MV-4-11 (cell line): ENCODE measurements at regions not wholly inside any gene's neighbourhood (a gene's known extent, or its start where the extent isn't known, plus 50 kb on each side); places are given as distances from the start of the nearest gene placed in this dataset.
"Not testable (repeated sequence)": the region's sequence is repeated elsewhere in the genome, so short reads cannot be mapped to it uniquely, and the experiment has no call there.

Experiments used
- DNase-seq: peaks from one replicate; lab custom pipeline; 2025; lab: John Stamatoyannopoulos, UW

GRCh38 chr6:76982476-76983199 is 480.7 kb downstream of the HTR1B start:
- DNase-seq = no peak

- DNase-seq = no peak
These were observed 490.8 kb downstream of the HTR1B start for GRCh38 chr6:76972474-76972873.

- not testable (repeated sequence) for DNase-seq
These were observed 504.1 kb downstream of the HTR1B start for GRCh38 chr6:76959177-76959576.

GRCh38 chr6:76942203-76942966 is 520.9 kb downstream of the HTR1B start:
- no peak for DNase-seq

GRCh38 chr6:76940191-76940590 is 523.1 kb downstream of the HTR1B start:
- DNase-seq = no peak

- no peak for DNase-seq
These were observed 548.6 kb downstream of the HTR1B start for GRCh38 chr6:76914737-76915136.

GRCh38 chr6:76905541-76905940 is 557.8 kb downstream of the HTR1B start:
- not testable (repeated sequence) for DNase-seq

GRCh38 chr6:76892542-76892941 is 570.7 kb downstream of the HTR1B start:
- no peak for DNase-seq

GRCh38 chr6:76888351-76888750 is 574.9 kb downstream of the HTR1B start:
- no peak for DNase-seq

GRCh38 chr6:76886900-76887299 is 576.4 kb downstream of the HTR1B start:
- no peak for DNase-seq

GRCh38 chr6:76885861-76886301 is 577.4 kb downstream of the HTR1B start:
- DNase-seq = no peak

- no peak for DNase-seq
These were observed 581.9 kb downstream of the HTR1B start for GRCh38 chr6:76881414-76881813.

GRCh38 chr6:76876922-76877553 is 586.3 kb downstream of the HTR1B start:
- no peak for DNase-seq

GRCh38 chr6:76876430-76876829 is 586.9 kb downstream of the HTR1B start:
- DNase-seq = not testable (repeated sequence)

- no peak for DNase-seq
These were observed 596.1 kb downstream of the HTR1B start for GRCh38 chr6:76867182-76867581.

GRCh38 chr6:76866091-76866915 is 597.0 kb downstream of the HTR1B start:
- DNase-seq = no peak

GRCh38 chr6:76862936-76863335 is 600.4 kb downstream of the HTR1B start:
- DNase-seq = no peak

GRCh38 chr6:76861403-76861802 is 601.9 kb downstream of the HTR1B start:
- DNase-seq = no peak

- DNase-seq = no peak
These were observed 607.2 kb downstream of the HTR1B start for GRCh38 chr6:76856065-76856464.

GRCh38 chr6:76852776-76853175 is 610.5 kb downstream of the HTR1B start:
- peak; percentile 2 for DNase-seq

GRCh38 chr6:76849274-76849970 is 613.9 kb downstream of the HTR1B start:
- DNase-seq = not testable (repeated sequence)
